ENCODE measurements at regions not wholly inside any gene's neighbourhood (a gene's known extent, or its start where the extent isn't known, plus 50 kb on each side); places are given as distances from the start of the nearest gene placed in this dataset.

DNA sequence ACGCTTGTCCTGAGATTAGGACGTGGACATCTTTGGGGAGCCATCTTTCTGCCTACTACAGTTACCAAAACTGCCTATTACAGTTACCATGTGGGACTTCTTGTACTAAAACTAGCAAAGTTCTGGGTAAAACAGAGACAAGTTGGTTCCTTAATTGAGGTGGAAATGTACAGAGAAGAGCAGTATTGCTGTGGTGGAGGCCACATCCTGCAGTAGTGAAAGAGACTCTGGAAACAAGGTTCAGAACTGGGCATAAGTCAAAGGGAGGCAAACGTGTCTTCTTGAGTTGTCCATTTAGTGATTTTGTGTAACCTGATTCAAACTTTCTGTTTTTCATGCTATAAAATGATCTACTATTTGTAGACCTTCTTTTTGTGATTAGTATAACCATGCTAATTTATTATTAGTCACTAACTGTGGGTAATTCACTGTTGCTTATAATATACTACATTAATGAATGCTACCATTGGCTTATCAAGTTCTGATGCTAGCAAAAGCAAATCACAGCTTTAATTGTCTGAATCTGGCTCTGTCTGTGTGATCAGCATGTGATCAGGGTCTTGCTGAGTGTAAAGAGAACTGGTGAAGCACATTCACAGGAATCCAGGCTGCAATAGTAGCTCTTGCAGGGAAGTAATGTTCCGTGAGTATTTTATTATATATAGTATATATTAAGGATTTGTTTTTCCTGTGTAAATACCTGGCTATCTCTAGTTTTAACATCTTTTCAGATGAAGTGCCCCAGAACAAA lies 207.9 kb upstream of the GAP43 start:
- TF ChIP-seq, protein P1, sequence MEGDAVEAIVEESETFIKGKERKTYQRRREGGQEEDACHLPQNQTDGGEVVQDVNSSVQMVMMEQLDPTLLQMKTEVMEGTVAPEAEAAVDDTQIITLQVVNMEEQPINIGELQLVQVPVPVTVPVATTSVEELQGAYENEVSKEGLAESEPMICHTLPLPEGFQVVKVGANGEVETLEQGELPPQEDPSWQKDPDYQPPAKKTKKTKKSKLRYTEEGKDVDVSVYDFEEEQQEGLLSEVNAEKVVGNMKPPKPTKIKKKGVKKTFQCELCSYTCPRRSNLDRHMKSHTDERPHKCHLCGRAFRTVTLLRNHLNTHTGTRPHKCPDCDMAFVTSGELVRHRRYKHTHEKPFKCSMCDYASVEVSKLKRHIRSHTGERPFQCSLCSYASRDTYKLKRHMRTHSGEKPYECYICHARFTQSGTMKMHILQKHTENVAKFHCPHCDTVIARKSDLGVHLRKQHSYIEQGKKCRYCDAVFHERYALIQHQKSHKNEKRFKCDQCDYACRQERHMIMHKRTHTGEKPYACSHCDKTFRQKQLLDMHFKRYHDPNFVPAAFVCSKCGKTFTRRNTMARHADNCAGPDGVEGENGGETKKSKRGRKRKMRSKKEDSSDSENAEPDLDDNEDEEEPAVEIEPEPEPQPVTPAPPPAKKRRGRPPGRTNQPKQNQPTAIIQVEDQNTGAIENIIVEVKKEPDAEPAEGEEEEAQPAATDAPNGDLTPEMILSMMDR (IDR thresholded peaks at IDR 0.05), result no peak

DNA sequence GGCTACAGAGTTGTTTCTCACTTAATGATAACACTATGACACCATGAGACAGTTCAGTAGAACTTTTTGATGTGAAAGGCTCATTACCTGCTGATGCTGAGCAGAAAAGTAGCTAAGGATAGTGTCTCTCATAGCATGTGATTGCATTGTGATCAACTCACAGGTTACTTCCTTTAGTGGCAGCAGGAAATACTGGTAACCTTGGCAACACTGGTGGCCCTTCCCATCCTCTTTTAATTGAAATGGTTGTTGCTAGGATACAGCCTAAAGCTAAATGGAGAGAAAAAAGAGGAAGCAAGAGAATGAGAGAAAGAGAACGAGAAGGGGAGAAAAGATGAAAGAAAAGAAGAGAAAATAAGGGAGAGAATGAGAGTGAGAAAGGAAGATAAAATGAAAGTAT lies 204.7 kb upstream of the GAP43 start:
- TF ChIP-seq, protein P1 (IDR thresholded peaks at IDR 0.05), result no peak

DNA sequence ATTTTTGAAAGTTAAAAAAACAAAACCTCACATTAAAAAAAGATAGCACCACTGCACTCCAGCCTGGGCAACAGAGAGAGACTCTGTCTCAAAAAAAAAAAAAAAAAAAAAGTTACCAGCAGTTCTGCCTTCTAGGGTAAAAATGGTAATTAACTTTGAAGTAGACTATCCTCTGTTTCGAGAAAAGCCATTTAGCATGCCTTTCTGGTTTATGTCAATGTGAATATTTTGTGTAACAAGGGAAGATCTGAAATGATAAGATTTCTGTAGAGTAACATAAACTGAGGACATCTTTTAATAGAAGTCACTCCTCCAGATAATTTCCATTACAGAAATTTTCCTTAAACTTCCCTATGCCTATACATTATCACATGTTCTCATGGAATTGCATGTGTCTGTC lies 203.2 kb upstream of the GAP43 start:
- TF ChIP-seq, protein P1 (IDR thresholded peaks at IDR 0.05), result no peak

DNA sequence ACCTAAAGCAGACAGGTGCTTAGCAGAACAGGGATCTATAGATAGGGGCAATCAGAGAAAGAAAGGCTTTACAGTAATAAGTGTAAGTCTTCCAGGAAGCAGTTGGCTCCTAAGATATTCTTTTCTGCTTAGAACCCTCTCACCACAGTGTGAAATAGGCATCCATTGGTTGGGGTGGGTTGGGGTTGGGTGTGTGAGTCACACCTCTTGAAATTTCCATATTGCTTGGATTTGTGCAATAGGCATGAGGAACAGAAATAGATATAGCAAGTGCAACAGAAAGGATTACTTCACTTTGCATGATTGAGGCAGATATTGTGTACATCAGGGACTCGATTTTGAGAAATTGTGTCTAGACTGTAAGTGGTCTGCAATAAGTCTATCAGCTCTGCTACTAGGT lies 200.1 kb upstream of the GAP43 start:
- TF ChIP-seq, protein P1 (IDR thresholded peaks at IDR 0.05), result no peak

DNA sequence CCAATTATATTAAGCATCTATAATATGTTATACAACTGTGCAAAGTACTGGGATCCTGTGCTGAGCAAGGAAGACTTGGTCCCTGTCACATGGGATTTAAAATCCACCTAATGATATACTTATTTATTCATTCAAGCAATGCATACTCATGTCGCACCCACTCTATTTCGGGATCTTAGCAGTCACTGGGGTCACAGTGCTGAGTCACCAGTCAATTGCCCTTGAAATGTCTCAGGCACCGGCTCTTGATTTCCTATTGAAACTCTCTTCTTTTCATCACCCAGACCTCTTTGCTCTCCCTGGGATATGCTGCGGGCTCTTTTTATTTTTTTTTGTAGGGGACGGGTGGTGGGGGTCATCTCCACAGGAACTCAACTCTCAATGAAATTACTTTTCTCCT lies 194.5 kb upstream of the GAP43 start:
- TF ChIP-seq, protein P1 (IDR thresholded peaks at IDR 0.05), result no peak

DNA sequence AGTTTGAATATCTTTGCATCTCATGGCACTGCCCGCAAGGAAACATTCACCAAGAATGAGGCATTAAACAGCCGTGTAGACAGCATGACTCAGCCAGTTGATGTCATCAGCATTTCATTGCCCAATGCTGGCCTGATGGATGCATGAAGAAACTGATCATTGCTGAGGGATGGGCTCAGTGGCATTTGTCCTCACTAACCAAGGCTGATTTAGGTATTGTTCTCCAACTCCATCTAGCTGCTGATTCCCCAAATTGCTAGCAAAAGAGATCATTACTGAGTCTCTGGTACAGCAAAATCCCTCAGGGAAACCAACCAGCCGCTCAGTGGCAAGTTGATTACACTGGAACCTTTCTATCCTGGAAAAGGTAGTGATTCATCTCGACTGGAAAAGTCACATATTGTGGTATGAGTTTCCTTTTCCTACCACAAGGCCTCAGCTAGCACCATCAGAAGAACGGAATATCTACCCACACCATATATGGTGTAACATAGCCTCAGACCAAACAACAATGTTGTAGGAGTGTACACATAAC lies 186.5 kb upstream of the GAP43 start:
- TF ChIP-seq, protein P1 (IDR thresholded peaks at IDR 0.05), result no peak

DNA sequence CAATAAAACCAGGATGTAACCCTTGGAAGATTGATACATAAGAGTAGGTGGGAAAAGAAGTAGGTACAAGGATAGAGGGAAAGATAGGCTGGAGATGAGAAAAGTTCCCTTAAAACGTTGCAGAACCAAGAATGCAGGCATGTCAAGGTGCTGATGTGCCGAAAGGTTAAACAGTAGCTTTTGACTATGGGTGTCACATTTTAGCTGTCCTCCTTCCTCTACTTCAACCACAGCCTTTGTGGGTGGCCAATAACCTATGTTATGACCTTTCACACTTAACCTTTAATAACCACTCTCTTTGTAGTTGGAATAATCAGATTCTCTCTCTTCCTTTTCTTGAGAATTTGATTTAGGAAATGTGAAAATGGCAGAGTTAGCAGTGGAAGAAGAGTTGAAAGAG lies 184.5 kb upstream of the GAP43 start:
- TF ChIP-seq, protein P1 (IDR thresholded peaks at IDR 0.05), result no peak
